HG02981 (cell line): ENCODE measurements at regions not wholly inside any gene's neighbourhood (a gene's known extent, or its start where the extent isn't known, plus 50 kb on each side); places are given as distances from the start of the nearest gene placed in this dataset.

ENCODE experiments used
- ATAC-seq: cut with Tn5 transposase; IDR thresholded peaks from one replicate; pipeline ENCODE4 v1.9.1; 2021; ENCODE audit warnings: mild to moderate bottlenecking, moderate library complexity; ENCODE audit not compliant: unreplicated experiment

DNA sequence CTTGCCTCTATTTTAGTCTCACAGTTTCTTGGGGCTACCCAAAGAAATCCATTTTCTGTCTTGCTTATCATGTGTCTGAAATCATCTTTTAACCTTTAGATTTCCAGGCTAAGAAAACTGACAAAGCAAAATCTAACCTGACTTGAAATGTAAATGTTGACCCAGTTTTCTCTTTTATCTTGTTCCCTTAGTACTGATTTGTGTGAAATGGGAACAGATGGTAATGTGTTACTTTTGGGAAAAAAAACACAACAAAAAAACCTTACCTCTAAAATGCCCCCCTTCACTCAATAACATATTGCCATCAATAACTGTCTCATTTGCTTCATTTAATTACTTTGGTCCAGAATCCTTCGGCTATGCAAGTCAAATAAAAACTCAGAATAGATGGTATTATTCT, 383.2 kb upstream of the DCN start:
- ATAC-seq, result no peak

DNA sequence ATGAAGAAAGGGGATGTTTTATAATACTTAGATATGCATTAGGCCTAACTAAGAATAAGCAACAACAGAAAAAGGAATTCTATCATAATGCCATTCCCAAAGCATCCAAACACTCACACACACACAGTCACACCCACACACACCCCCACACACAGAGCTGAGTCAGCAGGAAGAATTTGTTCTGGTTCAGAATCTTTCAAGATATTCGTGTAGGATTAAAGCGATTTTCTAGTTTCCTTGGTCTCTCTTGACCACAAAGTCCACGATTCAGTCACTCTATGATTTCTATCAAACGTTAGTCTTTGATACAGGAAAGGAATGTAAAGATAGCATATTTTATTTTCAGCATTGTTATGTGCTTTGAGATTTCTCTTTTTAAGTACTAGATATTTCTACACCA, 382.6 kb upstream of the DCN start:
- no peak for ATAC-seq

- ATAC-seq, result no peak
These were observed 380.6 kb upstream of the DCN start for GRCh38 chr12:91563011-91563765.

GRCh38 chr12:91562476-91562875, 379.9 kb upstream of the DCN start:
- no peak for ATAC-seq

DNA sequence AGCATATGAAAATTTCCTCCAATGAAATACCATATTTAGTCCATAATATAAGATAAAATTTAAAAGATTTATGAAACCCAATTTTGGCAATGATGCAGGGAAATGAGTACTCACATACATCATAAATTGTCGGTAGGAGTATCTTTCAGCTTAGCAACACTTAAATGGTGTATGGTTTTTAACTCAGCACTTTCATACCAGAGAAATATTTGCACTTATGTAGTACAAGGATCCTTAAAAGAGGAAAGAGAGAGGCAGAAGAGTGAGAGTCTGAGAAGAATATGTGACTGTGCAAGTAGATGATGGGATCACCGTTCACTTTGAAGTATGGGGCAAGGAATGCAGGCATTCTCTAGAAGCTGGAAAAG, 379.3 kb upstream of the DCN start:
- no peak for ATAC-seq

- no peak for ATAC-seq
These were observed 378.8 kb upstream of the DCN start for GRCh38 chr12:91561301-91561957.

GRCh38 chr12:91556909-91557308, 374.3 kb upstream of the DCN start:
- ATAC-seq, result no peak

DNA sequence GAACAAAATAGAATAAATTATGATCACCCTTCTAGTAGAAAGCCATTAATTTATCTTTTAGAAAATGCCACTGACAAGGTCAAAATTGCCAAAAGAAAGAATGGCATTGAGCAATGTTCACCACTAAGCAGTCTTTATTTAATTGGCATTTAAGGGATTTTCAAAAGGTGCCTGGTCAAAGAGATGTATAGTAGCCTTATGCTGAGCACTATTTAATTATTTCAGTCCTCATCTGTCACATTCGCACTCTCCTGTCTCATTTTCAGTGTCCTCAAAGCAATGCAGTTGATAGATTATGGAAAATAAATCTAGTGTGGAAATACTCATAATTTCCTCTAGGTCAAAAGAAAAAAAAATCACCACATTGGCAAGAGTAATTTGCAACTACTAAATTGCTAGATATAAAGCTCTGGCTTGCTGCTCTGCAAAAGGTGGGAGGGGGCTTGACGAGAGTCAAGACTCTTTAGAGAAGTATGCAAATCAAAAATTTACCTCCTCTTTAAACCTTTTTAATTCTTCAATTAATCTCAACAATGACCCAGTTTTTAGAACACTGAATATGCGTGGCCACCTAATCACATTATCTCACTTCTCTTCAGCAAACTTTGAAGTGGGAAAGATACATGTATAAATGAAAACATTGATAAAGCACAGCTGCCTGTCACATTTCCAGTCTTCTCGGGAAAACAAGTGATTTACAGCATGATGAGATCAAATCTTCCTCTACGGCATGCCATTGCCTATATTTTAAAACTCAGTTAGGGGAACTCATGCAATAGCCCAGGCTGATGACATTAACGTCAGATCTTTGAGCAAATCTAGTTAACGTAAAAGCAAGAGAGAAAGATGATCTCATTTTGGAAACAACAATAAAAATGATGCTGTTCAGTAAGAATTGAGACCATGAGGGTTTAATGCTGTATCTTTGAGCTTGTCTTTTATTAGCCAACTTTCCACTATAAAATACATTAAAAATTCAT, 373.1 kb upstream of the DCN start:
- no peak for ATAC-seq

DNA sequence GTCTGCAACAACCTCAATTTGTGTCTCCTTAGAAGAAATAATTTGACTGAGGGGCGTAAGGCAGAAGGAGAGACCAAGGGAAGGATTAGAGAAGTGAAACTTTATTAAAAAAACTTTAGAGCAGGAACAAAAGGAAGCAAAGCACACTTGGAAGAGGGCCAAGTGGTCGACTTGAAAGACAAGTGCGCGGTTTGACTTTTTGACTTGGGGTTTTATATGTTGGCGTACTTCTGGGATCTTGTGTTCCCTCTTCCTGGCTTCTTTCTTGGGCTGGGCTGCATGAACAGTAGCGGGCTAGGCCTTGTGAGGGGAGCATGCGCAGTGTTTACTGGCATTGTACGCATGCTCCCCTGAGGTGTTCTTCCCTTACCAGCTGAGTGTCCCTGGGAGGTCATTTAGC, 369.3 kb upstream of the DCN start:
- no peak for ATAC-seq

GRCh38 chr12:91551242-91551641, 368.6 kb upstream of the DCN start:
- no peak for ATAC-seq

GRCh38 chr12:91542666-91543065, 360.0 kb upstream of the DCN start:
- ATAC-seq, result no peak

DNA sequence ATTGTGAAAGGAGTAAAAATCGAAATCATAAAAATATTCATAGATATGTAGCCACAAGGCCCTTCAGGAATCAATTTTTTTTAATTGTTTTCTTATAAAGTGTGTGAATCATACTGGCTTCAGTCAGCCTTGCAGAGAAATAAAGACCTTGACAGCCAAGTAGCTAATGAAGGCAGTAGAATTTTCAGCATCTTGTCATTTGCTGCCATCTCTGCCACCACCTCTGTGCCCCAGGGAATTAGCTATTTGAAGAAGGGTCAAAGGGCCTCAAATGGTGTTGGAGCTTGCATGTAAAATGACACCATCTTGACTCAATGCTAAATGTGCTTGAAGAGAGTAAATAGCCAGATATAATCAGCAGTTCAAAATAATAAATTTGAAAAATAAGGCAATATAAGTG, 359.4 kb upstream of the DCN start:
- no peak for ATAC-seq

- no peak for ATAC-seq
These were observed 355.8 kb upstream of the DCN start for GRCh38 chr12:91538418-91538817.

GRCh38 chr12:91533366-91533765, 350.7 kb upstream of the DCN start:
- no peak for ATAC-seq

DNA sequence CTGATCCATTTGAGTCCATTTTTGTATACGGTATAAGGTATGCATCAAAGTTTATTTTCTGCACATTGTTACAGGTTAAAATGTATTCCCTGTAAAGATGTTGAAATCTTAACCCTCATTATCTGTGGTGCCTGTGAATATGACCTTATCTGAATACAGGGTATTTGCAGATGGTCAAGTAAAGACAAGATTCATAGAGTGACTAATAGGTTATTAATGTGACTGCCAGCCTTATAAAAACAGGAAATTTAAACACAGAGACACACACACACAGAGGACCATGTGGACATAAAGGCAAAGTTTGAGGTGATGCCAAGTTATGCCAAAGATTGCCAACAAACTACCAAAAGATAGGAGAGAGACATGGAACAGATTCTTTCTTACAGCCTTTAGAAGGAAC, 347.2 kb upstream of the DCN start:
- no peak for ATAC-seq

DNA sequence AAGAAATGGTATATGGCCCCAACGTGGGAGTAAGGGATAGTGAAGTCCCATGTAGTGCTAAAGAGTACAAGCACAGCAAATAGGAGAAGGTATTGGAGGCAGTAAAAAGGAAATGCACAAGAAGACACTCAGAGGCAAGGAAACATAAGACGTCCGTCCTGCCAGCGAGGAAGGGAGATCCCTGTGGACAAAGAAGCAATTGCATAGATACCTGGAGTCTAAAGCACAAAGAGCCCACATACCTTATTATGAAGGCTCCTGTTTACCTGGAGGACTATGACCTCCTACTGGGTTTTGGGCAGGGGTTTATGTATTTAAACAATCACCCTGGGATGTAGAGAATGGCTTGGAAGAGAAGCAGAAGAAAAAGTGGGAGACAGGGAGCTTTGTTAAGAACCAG, 341.2 kb upstream of the DCN start:
- no peak for ATAC-seq

DNA sequence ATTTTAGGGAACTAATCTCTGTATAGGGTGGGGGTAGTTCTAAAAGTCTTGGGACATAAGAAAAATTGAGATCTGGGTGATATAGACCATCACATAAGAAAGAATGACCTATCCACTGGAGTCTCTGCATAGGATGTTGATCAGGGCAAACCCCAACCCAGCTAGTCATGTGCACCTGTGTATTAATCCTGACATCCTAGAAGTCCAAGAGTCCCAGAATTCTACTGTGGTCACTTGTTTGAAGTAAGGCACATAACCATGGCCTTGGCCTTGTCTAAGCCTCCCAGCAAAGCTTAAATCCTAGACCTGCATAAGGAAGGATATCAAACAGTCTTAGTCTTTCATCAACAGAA, 334.1 kb upstream of the DCN start:
- no peak for ATAC-seq

GRCh38 chr12:91515944-91516694, 333.5 kb upstream of the DCN start:
- no peak for ATAC-seq

GRCh38 chr12:91513313-91513712, 330.7 kb upstream of the DCN start:
- ATAC-seq, result no peak

GRCh38 chr12:91511795-91512420, 329.3 kb upstream of the DCN start:
- ATAC-seq, result no peak

- ATAC-seq, result no peak
These were observed 325.1 kb upstream of the DCN start for GRCh38 chr12:91507754-91508153.
